ENCODE measurements at regions not wholly inside any gene's neighbourhood (a gene's known extent, or its start where the extent isn't known, plus 50 kb on each side); places are given as distances from the start of the nearest gene placed in this dataset.

- Mint-ChIP-seq H3K27ac (no peak overlapping the region), H3K27me3 (ENCODE audit: insufficient read depth) (no peaks in the 10 kb centered on the region), H3K4me1 (peaks cover 12% of the 10 kb centered on the region), H3K9me3 (no peaks in the 10 kb centered on the region), H3K36me3 (ENCODE audit: low read depth) (no peaks in the 10 kb centered on the region), H3K4me3 (no peak overlapping the region)
- no peak for DNase-seq
- WGBS, 2 experiments (ENCODE audit: insufficient coverage in 1 of 2, insufficient read length in 1 of 2): 95 to 100% methylated on average over 4 of the region's 4 CpGs
- Histone ChIP-seq H3K9me3 (ENCODE audit: control insufficient read depth, low read length) (no peaks in the 10 kb centered on the region), H3K27ac (ENCODE audit: low read depth, low read length) (no peak overlapping the region), H3K4me3 (ENCODE audit: low read length) (no peak overlapping the region), H3K9ac (ENCODE audit: extremely low read depth, low read length, poor library complexity, severe bottlenecking) (no peak overlapping the region), H3K4me1 (ENCODE audit: control insufficient read depth, insufficient read depth, low read length) (peaks cover 8% of the 10 kb centered on the region), H3K27me3 (ENCODE audit: control insufficient read depth, insufficient read depth, low read length, poor library complexity, severe bottlenecking) (no peaks in the 10 kb centered on the region), H3K36me3 (ENCODE audit: control insufficient read depth, insufficient read depth, low read length) (no peaks in the 10 kb centered on the region)
- TF ChIP-seq CTCF (conservative IDR thresholded peaks at IDR 0.05): no peak
These were observed 733.5 kb upstream of the MMS22L start for GRCh38 chr6:98016565-98016964.

DNA sequence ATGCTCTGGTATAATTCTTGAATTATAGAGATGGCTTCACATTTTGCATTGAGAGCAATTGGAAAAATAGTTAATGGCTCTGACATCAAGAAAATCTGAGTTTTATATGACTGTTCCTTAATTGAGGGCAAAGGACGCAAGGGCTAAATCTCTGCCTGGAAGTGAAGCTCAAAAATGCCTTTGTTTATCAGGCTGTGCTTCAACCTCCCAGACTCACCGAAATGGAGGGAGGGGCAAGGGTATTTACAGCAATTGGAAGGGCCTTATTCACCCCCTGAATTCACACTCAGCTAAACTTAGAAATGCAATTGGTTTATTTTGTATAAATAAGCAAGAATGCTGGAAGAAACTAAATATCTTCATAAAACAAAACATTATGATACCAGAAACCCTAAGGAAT is 737.2 kb upstream of the MMS22L start:
- no peaks in the 10 kb centered on the region for H3K27me3 Mint-ChIP-seq (ENCODE audit: insufficient read depth)
- no peak for TF ChIP-seq CTCF (conservative IDR thresholded peaks at IDR 0.05)
- H3K4me1 Mint-ChIP-seq: peaks cover 9% of the 10 kb centered on the region
- 87 to 100% methylated on average over 1 to 2 of the region's 2 CpGs for WGBS, 2 experiments (ENCODE audit: insufficient coverage in 1 of 2, insufficient read length in 1 of 2)
- H3K27me3 ChIP-seq (ENCODE audit: control insufficient read depth, insufficient read depth, low read length, poor library complexity, severe bottlenecking): no peaks in the 10 kb centered on the region
- no peaks in the 10 kb centered on the region for H3K36me3 Mint-ChIP-seq (ENCODE audit: low read depth)
- H3K9me3 Mint-ChIP-seq: no peaks in the 10 kb centered on the region
- H3K4me3 Mint-ChIP-seq: no peak overlapping the region
- H3K9me3 ChIP-seq (ENCODE audit: control insufficient read depth, low read length): no peaks in the 10 kb centered on the region
- peaks cover under 1% of the 10 kb centered on the region for H3K4me1 ChIP-seq (ENCODE audit: control insufficient read depth, insufficient read depth, low read length)
- H3K9ac ChIP-seq (ENCODE audit: extremely low read depth, low read length, poor library complexity, severe bottlenecking): no peak overlapping the region
- H3K27ac ChIP-seq (ENCODE audit: low read depth, low read length): no peak overlapping the region
- H3K27ac Mint-ChIP-seq: no peak overlapping the region
- no peak overlapping the region for H3K4me3 ChIP-seq (ENCODE audit: low read length)
- no peaks in the 10 kb centered on the region for H3K36me3 ChIP-seq (ENCODE audit: control insufficient read depth, insufficient read depth, low read length)
- no peak for DNase-seq

DNA sequence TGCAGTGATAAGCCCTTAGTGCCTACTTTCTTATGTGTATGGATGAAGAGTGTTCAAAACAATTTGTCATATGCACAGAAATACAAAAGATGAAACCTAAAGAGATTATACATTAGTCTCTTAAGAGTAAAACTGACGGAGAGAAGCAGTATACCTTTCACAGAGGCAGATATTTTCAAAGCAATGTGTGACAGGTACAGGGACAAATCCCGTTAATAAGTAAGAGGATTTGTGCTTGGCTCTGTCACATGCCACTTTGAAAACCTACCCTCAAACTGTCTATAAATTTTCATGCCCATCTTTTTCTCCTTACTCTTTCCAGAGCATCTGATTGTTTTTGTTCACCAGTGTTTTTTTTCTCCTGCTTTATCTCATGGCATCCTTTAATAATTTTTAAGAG is 741.3 kb upstream of the MMS22L start:
- H3K4me1 Mint-ChIP-seq: peaks cover 8% of the 10 kb centered on the region
- H3K36me3 ChIP-seq (ENCODE audit: control insufficient read depth, insufficient read depth, low read length): no peaks in the 10 kb centered on the region
- no peak for DNase-seq
- no peaks in the 10 kb centered on the region for H3K9me3 ChIP-seq (ENCODE audit: control insufficient read depth, low read length)
- no peaks in the 10 kb centered on the region for H3K27me3 Mint-ChIP-seq (ENCODE audit: insufficient read depth)
- H3K36me3 Mint-ChIP-seq (ENCODE audit: low read depth): no peaks in the 10 kb centered on the region
- H3K27ac Mint-ChIP-seq: no peak overlapping the region
- H3K4me3 ChIP-seq (ENCODE audit: low read length): no peak overlapping the region
- H3K4me3 Mint-ChIP-seq: no peak overlapping the region
- H3K9me3 Mint-ChIP-seq: no peaks in the 10 kb centered on the region
- no peaks in the 10 kb centered on the region for H3K27me3 ChIP-seq (ENCODE audit: control insufficient read depth, insufficient read depth, low read length, poor library complexity, severe bottlenecking)
- 80 to 81% methylated on average over 1 to 2 of the region's 2 CpGs for WGBS, 2 experiments (ENCODE audit: insufficient coverage in 1 of 2, insufficient read length in 1 of 2)
- TF ChIP-seq CTCF (conservative IDR thresholded peaks at IDR 0.05): no peak
- H3K27ac ChIP-seq (ENCODE audit: low read depth, low read length): no peak overlapping the region
- no peaks in the 10 kb centered on the region for H3K4me1 ChIP-seq (ENCODE audit: control insufficient read depth, insufficient read depth, low read length)
- H3K9ac ChIP-seq (ENCODE audit: extremely low read depth, low read length, poor library complexity, severe bottlenecking): no peak overlapping the region
